Uterus (tissue), 2 donors: ENCODE measurements at regions not wholly inside any gene's neighbourhood (a gene's known extent, or its start where the extent isn't known, plus 50 kb on each side); places are given as distances from the start of the nearest gene placed in this dataset.

Experiments
- CTCF ChIP-seq, 4 experiments: fragments of 200-600 bp in 2 of 4; fragments of 450-650 bp in 2 of 4; sonication (generic) in 2 of 4; IDR thresholded peaks; one replicate each; pipeline ENCODE4 v1.5.1; 2016 to 2019; ENCODE audit warnings: antibody characterized with exemption in 4 of 4, mild to moderate bottlenecking in 2 of 4, moderate library complexity in 1 of 4
- POLR2A ChIP-seq, 2 donors: fragments of 450-650 bp; IDR thresholded peaks; one replicate each; pipeline ENCODE4 v1.6.1; 2016; ENCODE audit warnings: antibody characterized with exemption in 2 of 2, mild to moderate bottlenecking in 1 of 2, moderate library complexity in 1 of 2

- TF ChIP-seq CTCF (IDR thresholded peaks at IDR 0.05) (no peak), POLR2A (IDR thresholded peaks at IDR 0.05) (no peak)
Measured at GRCh38 chr11:28471537-28471936, 363.3 kb downstream of the METTL15 start.
